ENCODE measurements at regions not wholly inside any gene's neighbourhood (a gene's known extent, or its start where the extent isn't known, plus 50 kb on each side); places are given as distances from the start of the nearest gene placed in this dataset.

DNA sequence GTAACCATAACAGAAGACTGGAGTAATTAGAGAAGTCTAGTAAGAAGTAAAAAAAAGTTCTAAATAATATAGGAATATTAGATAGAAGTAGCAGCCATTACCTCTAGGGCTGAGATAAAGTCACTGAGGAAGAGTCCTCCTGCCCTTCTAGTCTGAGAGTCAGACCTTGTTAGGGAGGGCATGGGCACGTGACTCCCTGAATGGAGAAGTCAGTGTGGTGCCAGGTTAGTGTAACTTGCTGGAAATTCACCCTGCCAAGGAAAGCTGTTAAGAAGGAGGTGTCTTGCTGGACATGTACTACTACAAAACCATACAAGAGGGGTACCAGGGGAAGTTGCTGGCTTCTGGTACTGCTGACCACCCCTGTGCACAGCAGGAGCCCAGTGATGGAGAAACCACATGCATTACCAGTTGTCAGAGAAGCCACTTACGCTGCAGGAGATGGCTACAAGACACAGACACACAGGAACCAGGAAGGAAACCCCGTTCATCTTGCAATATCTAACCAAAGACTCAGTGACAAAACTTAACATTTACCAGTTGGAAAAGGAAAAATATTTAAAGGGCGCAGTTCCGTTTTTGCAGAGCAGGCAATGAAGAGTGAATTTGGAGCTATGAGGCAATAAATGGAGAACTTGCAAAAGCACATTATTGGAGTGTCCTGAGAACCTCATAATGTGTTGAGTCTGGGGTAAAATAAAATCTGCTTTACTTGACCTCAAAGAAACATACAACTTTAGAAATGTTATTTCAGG is 77.2 kb upstream of the TLK1 start:
- no peak overlapping the region for H3K4me3 ChIP-seq (ENCODE audit: low read depth in 2 of 2, low read length in 2 of 2)
- CTCF ChIA-PET, result no interaction called here
- ATAC-seq (no peak), DNase-seq (ENCODE audit: low read depth, low spot score) (no peak)
- no peaks in the 10 kb centered on the region for H3K27me3 ChIP-seq (ENCODE audit: control insufficient read depth, insufficient read depth, low read length)
- no peaks in the 10 kb centered on the region for H3K36me3 ChIP-seq (ENCODE audit: control insufficient read depth, insufficient read depth, low read length)
- POLR2A ChIA-PET, result no interaction called here
- no peaks in the 10 kb centered on the region for H3K9me3 ChIP-seq (ENCODE audit: control insufficient read depth, insufficient read depth, low read depth, low read length)
- H3K4me1 ChIP-seq (ENCODE audit: control insufficient read depth, insufficient read depth, low read length), result no peaks in the 10 kb centered on the region
- intact Hi-C loops (cut with micrococcal nuclease; ENCODE audit: unreplicated experiment) (no loop called here), in situ Hi-C loops (cut with HindIII; ENCODE audit: low pct_unique_long_range_greater_than_20kb, low sequenced_read_pairs) (no loop called here)
- H3K27ac ChIP-seq (ENCODE audit: low read length), result no peak overlapping the region
- no TSS peak for BruUV-seq (replicated peaks)
- TF ChIP-seq, protein P1, sequence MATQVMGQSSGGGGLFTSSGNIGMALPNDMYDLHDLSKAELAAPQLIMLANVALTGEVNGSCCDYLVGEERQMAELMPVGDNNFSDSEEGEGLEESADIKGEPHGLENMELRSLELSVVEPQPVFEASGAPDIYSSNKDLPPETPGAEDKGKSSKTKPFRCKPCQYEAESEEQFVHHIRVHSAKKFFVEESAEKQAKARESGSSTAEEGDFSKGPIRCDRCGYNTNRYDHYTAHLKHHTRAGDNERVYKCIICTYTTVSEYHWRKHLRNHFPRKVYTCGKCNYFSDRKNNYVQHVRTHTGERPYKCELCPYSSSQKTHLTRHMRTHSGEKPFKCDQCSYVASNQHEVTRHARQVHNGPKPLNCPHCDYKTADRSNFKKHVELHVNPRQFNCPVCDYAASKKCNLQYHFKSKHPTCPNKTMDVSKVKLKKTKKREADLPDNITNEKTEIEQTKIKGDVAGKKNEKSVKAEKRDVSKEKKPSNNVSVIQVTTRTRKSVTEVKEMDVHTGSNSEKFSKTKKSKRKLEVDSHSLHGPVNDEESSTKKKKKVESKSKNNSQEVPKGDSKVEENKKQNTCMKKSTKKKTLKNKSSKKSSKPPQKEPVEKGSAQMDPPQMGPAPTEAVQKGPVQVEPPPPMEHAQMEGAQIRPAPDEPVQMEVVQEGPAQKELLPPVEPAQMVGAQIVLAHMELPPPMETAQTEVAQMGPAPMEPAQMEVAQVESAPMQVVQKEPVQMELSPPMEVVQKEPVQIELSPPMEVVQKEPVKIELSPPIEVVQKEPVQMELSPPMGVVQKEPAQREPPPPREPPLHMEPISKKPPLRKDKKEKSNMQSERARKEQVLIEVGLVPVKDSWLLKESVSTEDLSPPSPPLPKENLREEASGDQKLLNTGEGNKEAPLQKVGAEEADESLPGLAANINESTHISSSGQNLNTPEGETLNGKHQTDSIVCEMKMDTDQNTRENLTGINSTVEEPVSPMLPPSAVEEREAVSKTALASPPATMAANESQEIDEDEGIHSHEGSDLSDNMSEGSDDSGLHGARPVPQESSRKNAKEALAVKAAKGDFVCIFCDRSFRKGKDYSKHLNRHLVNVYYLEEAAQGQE (IDR thresholded peaks at IDR 0.05; ENCODE audit: insufficient read depth in 1 of 2, low read depth in 2 of 2, low read length in 1 of 2), result no peak
- TF ChIP-seq TCF7L2 (IDR thresholded peaks at IDR 0.05; ENCODE audit: low read depth, low read length), result no peak
- TF ChIP-seq SIN3A (IDR thresholded peaks at IDR 0.05; ENCODE audit: borderline replicate concordance, insufficient read depth, low read depth, low read length), result no peak
- TF ChIP-seq, protein P2, sequence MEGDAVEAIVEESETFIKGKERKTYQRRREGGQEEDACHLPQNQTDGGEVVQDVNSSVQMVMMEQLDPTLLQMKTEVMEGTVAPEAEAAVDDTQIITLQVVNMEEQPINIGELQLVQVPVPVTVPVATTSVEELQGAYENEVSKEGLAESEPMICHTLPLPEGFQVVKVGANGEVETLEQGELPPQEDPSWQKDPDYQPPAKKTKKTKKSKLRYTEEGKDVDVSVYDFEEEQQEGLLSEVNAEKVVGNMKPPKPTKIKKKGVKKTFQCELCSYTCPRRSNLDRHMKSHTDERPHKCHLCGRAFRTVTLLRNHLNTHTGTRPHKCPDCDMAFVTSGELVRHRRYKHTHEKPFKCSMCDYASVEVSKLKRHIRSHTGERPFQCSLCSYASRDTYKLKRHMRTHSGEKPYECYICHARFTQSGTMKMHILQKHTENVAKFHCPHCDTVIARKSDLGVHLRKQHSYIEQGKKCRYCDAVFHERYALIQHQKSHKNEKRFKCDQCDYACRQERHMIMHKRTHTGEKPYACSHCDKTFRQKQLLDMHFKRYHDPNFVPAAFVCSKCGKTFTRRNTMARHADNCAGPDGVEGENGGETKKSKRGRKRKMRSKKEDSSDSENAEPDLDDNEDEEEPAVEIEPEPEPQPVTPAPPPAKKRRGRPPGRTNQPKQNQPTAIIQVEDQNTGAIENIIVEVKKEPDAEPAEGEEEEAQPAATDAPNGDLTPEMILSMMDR (IDR thresholded peaks at IDR 0.05), result no peak

DNA sequence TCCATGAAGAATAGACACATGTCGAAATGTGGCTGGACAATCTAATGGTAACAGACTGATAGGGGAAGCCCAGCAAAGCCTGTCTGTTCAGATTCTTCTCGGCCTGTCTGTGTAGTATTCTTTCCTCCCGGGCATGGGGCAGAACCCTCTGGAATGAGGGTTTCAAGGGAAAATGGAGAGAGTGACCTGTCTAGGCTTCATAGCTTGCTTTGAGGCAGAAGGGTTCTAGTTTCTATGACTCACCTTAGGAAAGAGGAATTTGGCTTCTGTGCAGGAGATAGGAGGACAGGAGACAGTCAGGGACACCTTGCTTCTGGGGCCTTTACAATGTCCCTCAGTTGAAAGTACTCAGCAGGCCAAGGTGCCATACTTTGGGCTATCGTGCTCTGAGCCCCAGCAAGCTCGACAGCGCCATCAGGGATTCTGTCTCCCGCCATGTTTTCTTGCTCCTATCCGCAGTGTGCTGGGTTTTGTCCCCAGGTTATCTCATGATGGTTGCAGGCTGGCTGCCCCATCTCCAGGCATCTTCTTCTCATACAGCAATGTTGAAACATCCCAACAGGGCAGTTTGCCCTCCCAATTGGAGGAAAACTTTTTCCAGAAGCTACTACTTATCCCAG is 74.7 kb upstream of the TLK1 start:
- Histone ChIP-seq H3K27ac (ENCODE audit: low read length) (no peak overlapping the region), H3K9me3 (ENCODE audit: control insufficient read depth, insufficient read depth, low read depth, low read length) (no peaks in the 10 kb centered on the region), H3K27me3 (ENCODE audit: control insufficient read depth, insufficient read depth, low read length) (no peaks in the 10 kb centered on the region), H3K4me3 (ENCODE audit: low read depth in 2 of 2, low read length in 2 of 2) (no peak overlapping the region), H3K4me1 (ENCODE audit: control insufficient read depth, insufficient read depth, low read length) (no peaks in the 10 kb centered on the region), H3K36me3 (ENCODE audit: control insufficient read depth, insufficient read depth, low read length) (no peaks in the 10 kb centered on the region)
- ATAC-seq (no peak), DNase-seq (ENCODE audit: low read depth, low spot score) (no peak)
- TF ChIP-seq SIN3A (IDR thresholded peaks at IDR 0.05; ENCODE audit: borderline replicate concordance, insufficient read depth, low read depth, low read length) (no peak), POLR2AphosphoS5 (IDR thresholded peaks at IDR 0.05; ENCODE audit: low read depth, low read length) (no peak), TCF7L2 (IDR thresholded peaks at IDR 0.05; ENCODE audit: low read depth, low read length) (no peak)
- TF ChIP-seq, protein P2 (IDR thresholded peaks at IDR 0.05), result no peak
- TF ChIP-seq, protein P1 (IDR thresholded peaks at IDR 0.05; ENCODE audit: insufficient read depth in 1 of 2, low read depth in 2 of 2, low read length in 1 of 2), result no peak
- in situ Hi-C loops (cut with HindIII; ENCODE audit: low pct_unique_long_range_greater_than_20kb, low sequenced_read_pairs), result no loop called here
- BruUV-seq (replicated peaks), result no TSS peak
- ChIA-PET CTCF (interaction anchor here (0.7 kb wide), 1 partner anchor 295 kb away, joined by 7 read pairs; no protein-coding TSS in a partner anchor), POLR2A (interaction anchor here (0.6 kb wide), 1 partner anchor 283 kb away, joined by 8 read pairs; no protein-coding TSS in a partner anchor)
- intact Hi-C loops (cut with micrococcal nuclease; ENCODE audit: unreplicated experiment), result no loop called here

Measured in Panc1 (cell line).